Vagina (tissue), 2 donors: ENCODE measurements at regions not wholly inside any gene's neighbourhood (a gene's known extent, or its start where the extent isn't known, plus 50 kb on each side); places are given as distances from the start of the nearest gene placed in this dataset.

Experiments used
- DNase-seq, 2 donors: peaks; one replicate each; pipeline ENCODE4 v3.0.0-alpha.2; 2017; ENCODE audit errors: extremely low spot score in 2 of 2
- H3K27ac ChIP-seq: fragments of 200-600 bp; sonication (generic); one replicate; pipeline ENCODE4 v1.5.1; 2019
- H3K27me3 ChIP-seq: fragments of 200-600 bp; sonication (generic); one replicate; pipeline ENCODE4 v1.5.1; 2019
- H3K36me3 ChIP-seq, 2 donors: fragments of 200-600 bp; sonication (generic); one replicate each; pipeline ENCODE4 v1.5.1; 2017 to 2019
- H3K4me1 ChIP-seq: fragments of 200-600 bp; sonication (generic); one replicate; pipeline ENCODE4 v1.5.1; 2019
- H3K4me3 ChIP-seq, 2 donors: fragments of 200-600 bp; sonication (generic); 1 replicate in 1 of 2; 2 replicates in 1 of 2; pipeline ENCODE4 v1.5.1; 2016 to 2019
- H3K9me3 ChIP-seq: fragments of 200-600 bp; sonication (generic); one replicate; pipeline ENCODE4 v1.5.1; 2019
- POLR2A ChIP-seq, 2 donors: fragments of 450-650 bp; IDR thresholded peaks; one replicate each; pipeline ENCODE4 v1.6.1; 2017; ENCODE audit warnings: antibody characterized with exemption in 2 of 2, mild to moderate bottlenecking in 2 of 2, moderate library complexity in 2 of 2
- POLR2AphosphoS5 ChIP-seq, 2 donors: sonication (generic); formaldehyde crosslinking; IDR thresholded peaks; one replicate each; pipeline ENCODE4 v1.9.0; 2017; ENCODE audit warnings: antibody characterized with exemption in 2 of 2, mild to moderate bottlenecking in 2 of 2, low read depth in 1 of 2; ENCODE audit not compliant: insufficient read depth in 1 of 2
- intact Hi-C: fragments of 100-400 bp; cut with DNase I; formaldehyde crosslinking; loops from one replicate; pipeline ENCODE4 v1.15.1; 2023
- TF ChIP-seq, protein P1 (sequence below), 3 experiments: fragments of 450-650 bp in 2 of 3; fragments of 200-600 bp in 1 of 3; sonication (generic) in 1 of 3; IDR thresholded peaks; one replicate each; pipeline ENCODE4 v1.5.1; 2017 to 2019; ENCODE audit warnings: antibody characterized with exemption in 3 of 3, mild to moderate bottlenecking in 2 of 3, moderate library complexity in 2 of 3

DNA sequence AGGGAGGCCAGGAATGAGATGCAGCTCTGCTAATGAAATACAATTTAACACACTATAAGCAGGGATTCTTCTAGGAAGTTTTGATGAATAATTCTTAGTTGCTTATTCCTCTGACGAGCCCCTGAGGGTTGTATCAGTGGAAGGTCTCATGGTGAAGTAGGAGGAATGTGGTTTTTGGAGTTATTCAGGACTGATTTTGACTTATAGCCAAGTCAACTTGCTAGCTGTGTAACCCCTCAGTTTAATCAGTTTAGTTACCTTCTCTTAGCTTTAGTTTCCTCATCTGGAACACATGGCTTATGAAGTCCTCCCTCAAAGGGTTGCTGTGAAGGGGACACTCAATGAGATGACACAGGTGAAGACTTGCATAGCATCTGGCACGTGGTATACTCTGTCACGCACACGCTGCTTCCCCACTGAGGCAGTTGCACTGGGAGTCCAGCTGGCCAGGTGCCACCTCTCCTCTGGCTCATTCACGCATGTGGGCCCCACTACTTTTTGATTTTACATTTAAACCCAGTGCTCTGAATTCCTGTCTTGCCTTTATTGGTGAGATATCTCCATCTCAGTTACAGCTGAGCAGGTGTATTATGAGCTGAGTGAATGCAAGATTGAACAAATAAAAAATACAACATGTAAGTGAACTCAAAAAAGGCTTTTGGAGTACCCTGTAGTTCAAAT lies 415.0 kb downstream of the ARHGEF28 start:
- intact Hi-C loops, result no loop called here
- no peaks in the 10 kb centered on the region for H3K36me3 ChIP-seq

DNA sequence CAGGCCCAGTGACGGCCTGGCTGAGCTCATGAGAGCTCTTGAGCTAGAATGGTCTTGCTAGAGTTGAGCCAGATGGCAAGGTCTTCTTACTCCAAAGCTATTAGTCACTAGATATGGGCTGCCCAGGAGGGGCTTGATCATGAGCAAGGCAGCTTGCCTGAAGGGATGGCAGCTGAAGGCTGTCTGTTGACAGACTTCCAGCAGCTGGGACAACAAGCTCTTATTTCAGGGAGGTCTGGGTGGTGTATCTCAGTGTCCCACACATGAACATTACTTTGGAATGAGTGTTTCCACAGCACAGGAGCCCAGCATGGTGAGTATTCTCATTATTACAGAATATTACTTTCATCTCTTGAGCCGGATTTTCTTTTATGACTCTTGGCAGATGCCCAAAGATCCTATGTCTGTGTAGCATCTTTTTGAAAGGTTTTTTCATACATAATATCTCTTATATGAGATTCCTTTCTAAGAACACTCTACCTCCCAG lies 414.1 kb downstream of the ARHGEF28 start:
- H3K36me3 ChIP-seq, result no peaks in the 10 kb centered on the region

More for the DNA sequence above, 415.0 kb downstream of the ARHGEF28 start:
- Histone ChIP-seq H3K27me3 (no peaks in the 10 kb centered on the region), H3K4me3 (no peak overlapping the region), H3K4me1 (no peaks in the 10 kb centered on the region), H3K27ac (no peak overlapping the region), H3K9me3 (no peaks in the 10 kb centered on the region)
- no peak for DNase-seq
- TF ChIP-seq POLR2AphosphoS5 (IDR thresholded peaks at IDR 0.05; ENCODE audit: insufficient read depth in 1 of 2, low read depth in 1 of 2) (no peak), POLR2A (IDR thresholded peaks at IDR 0.05) (no peak)
- TF ChIP-seq, protein P1, sequence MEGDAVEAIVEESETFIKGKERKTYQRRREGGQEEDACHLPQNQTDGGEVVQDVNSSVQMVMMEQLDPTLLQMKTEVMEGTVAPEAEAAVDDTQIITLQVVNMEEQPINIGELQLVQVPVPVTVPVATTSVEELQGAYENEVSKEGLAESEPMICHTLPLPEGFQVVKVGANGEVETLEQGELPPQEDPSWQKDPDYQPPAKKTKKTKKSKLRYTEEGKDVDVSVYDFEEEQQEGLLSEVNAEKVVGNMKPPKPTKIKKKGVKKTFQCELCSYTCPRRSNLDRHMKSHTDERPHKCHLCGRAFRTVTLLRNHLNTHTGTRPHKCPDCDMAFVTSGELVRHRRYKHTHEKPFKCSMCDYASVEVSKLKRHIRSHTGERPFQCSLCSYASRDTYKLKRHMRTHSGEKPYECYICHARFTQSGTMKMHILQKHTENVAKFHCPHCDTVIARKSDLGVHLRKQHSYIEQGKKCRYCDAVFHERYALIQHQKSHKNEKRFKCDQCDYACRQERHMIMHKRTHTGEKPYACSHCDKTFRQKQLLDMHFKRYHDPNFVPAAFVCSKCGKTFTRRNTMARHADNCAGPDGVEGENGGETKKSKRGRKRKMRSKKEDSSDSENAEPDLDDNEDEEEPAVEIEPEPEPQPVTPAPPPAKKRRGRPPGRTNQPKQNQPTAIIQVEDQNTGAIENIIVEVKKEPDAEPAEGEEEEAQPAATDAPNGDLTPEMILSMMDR (IDR thresholded peaks at IDR 0.05), result no peak

DNA sequence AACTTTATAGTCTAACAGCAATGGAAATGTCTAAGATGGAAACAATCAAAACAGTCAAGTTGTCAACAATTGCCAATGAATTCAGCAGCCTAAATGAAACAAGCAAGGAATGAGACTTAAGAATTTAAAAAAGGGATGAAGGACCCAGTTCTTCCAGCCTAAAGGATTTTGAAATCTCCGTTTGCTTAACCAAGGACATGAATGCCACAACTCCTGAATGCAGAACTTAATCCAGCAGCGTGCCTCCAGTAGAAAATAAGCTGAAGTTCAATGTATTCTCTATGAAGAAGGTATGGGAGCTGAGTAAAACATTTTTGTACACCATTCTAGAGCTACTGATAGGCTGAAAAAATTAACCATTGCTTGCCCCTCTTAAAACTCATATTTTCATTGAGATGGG lies 411.3 kb downstream of the ARHGEF28 start:
- no peak overlapping the region for H3K27ac ChIP-seq
- H3K4me3 ChIP-seq, result no peak overlapping the region
- H3K9me3 ChIP-seq, result no peaks in the 10 kb centered on the region
- H3K4me1 ChIP-seq, result no peaks in the 10 kb centered on the region
- no peaks in the 10 kb centered on the region for H3K27me3 ChIP-seq
- intact Hi-C loops, result no loop called here
- no peaks in the 10 kb centered on the region for H3K36me3 ChIP-seq
- no peak for TF ChIP-seq POLR2A (IDR thresholded peaks at IDR 0.05)
- TF ChIP-seq, protein P1 (IDR thresholded peaks at IDR 0.05), result no peak
- no peak for TF ChIP-seq POLR2AphosphoS5 (IDR thresholded peaks at IDR 0.05; ENCODE audit: insufficient read depth in 1 of 2, low read depth in 1 of 2)
- DNase-seq, result no peak

More for the DNA sequence above, 414.1 kb downstream of the ARHGEF28 start:
- H3K4me3 ChIP-seq, result no peak overlapping the region
- H3K4me1 ChIP-seq, result no peaks in the 10 kb centered on the region
- H3K27ac ChIP-seq, result no peak overlapping the region
- H3K27me3 ChIP-seq, result no peaks in the 10 kb centered on the region
- no peaks in the 10 kb centered on the region for H3K9me3 ChIP-seq
- no peak for DNase-seq
- no peak for TF ChIP-seq POLR2AphosphoS5 (IDR thresholded peaks at IDR 0.05; ENCODE audit: insufficient read depth in 1 of 2, low read depth in 1 of 2)
- TF ChIP-seq, protein P1 (IDR thresholded peaks at IDR 0.05), result no peak
- intact Hi-C loops, result no loop called here

DNA sequence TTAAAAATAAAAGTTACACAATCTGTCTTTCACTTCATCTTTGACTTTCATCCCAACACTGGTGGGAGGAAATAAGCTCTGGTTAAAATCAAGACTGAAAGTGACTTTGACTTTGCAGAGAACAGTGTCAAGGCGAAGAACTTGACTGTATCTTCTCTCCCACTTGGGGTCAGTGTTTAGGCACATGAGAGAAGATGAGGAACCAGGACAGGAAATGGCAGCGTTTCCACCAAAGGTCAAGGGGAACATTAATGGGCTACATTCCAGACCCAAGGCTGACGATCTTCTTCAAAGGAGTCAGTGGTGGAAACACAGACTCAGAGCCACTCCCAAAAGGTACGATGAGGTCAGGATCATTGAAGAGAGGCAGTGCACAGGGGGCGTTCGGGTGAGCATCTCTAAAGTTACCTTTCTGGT lies 409.5 kb downstream of the ARHGEF28 start:
- DNase-seq, result no peak
- no peaks in the 10 kb centered on the region for H3K4me1 ChIP-seq
- H3K27ac ChIP-seq, result no peak overlapping the region
- H3K9me3 ChIP-seq, result no peaks in the 10 kb centered on the region
- no peaks in the 10 kb centered on the region for H3K27me3 ChIP-seq
- intact Hi-C loops, result no loop called here
- TF ChIP-seq POLR2A (IDR thresholded peaks at IDR 0.05), result no peak
- TF ChIP-seq, protein P1 (IDR thresholded peaks at IDR 0.05), result no peak
- TF ChIP-seq POLR2AphosphoS5 (IDR thresholded peaks at IDR 0.05; ENCODE audit: insufficient read depth in 1 of 2, low read depth in 1 of 2), result no peak
- no peaks in the 10 kb centered on the region for H3K36me3 ChIP-seq
- no peak overlapping the region for H3K4me3 ChIP-seq

DNA sequence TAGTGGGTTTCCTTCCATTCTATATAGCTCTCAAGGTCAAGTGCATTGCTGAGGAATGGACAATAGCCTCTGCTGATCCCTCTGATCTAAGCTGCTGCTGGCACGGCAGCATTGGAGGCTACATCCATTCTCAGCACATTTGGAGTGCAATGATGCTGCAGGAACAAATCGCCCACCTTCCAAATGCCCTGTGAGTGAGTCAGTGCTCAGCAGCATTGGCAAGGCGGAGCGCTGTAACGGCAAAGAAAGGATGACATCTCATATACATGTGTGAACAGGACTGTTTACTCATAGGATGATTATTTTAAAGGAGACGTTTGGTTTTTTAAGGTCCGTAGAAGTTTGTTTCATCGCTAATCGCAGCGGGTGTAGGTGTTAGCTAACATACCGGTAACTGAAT lies 408.7 kb downstream of the ARHGEF28 start:
- no peaks in the 10 kb centered on the region for H3K36me3 ChIP-seq
- H3K4me3 ChIP-seq, result no peak overlapping the region
- no peak for TF ChIP-seq POLR2AphosphoS5 (IDR thresholded peaks at IDR 0.05; ENCODE audit: insufficient read depth in 1 of 2, low read depth in 1 of 2)
- TF ChIP-seq, protein P1 (IDR thresholded peaks at IDR 0.05), result no peak
- no peak for TF ChIP-seq POLR2A (IDR thresholded peaks at IDR 0.05)
- H3K9me3 ChIP-seq, result no peaks in the 10 kb centered on the region
- intact Hi-C loops, result loop anchor here (5.0 kb wide), 1 partner anchor 608 kb away; the partner anchor contains the start of gene ENC1
- H3K27me3 ChIP-seq, result no peaks in the 10 kb centered on the region
- no peak overlapping the region for H3K27ac ChIP-seq
- no peak for DNase-seq
- no peaks in the 10 kb centered on the region for H3K4me1 ChIP-seq
